H1 (cell line): ENCODE measurements at regions not wholly inside any gene's neighbourhood (a gene's known extent, or its start where the extent isn't known, plus 50 kb on each side); places are given as distances from the start of the nearest gene placed in this dataset.

Experiments
- CTCF ChIA-PET: fragments of 300-600 bp; sonication (Branson Sonifier 250); formaldehyde crosslinking; loops from one replicate; lab custom pipeline; 2021; ENCODE audit not compliant: partially characterized antibody; lab: Charles Lee
- POLR2A ChIA-PET: fragments of 300-600 bp; sonication (Branson Sonifier 250); formaldehyde crosslinking; loops from one replicate; lab custom pipeline; 2021; ENCODE audit warnings: inconsistent platforms; ENCODE audit not compliant: partially characterized antibody; lab: Charles Lee
- DNase-seq, 2 experiments: peaks; one replicate each; pipeline versions ENCODE4 v3.0.0 to v3.0.0-alpha.2; 2010 to 2022; ENCODE audit warnings: low spot score in 2 of 2, low read depth in 1 of 2, mixed read lengths in 1 of 2
- FAIRE-seq: peaks from 2 replicates; lab custom pipeline; 2011; peaks lifted over from hg19 to GRCh38; lab: Jason Lieb, UNC
- H2AFZ ChIP-seq: 2 replicates; pipeline ENCODE4 v1.8.1; 2012; ENCODE audit warnings: low read length, inconsistent platforms
- H2AK5ac ChIP-seq: 2 replicates; pipeline ENCODE4 v1.6.1; 2013; ENCODE audit warnings: low read depth, low read length
- H2BK120ac ChIP-seq: replicated peaks from 2 replicates; pipeline ENCODE3; 2013; ENCODE audit warnings: low read depth, low read length, inconsistent platforms
- H2BK12ac ChIP-seq: 2 replicates; pipeline ENCODE4 v1.6.1; 2013; ENCODE audit warnings: low read depth, low read length
- H2BK15ac ChIP-seq: 2 replicates; pipeline ENCODE4 v1.6.1; 2013; ENCODE audit warnings: low read length
- H2BK20ac ChIP-seq: 2 replicates; pipeline ENCODE4 v1.6.1; 2013; ENCODE audit warnings: low read length
- H2BK5ac ChIP-seq: 2 replicates; pipeline ENCODE4 v1.6.1; 2013; ENCODE audit warnings: low read depth, low read length
- H3K14ac ChIP-seq: 2 replicates; pipeline ENCODE4 v1.6.1; 2013; ENCODE audit warnings: inconsistent platforms; ENCODE audit not compliant: insufficient read length
- H3K18ac ChIP-seq: 2 replicates; pipeline ENCODE4 v1.6.1; 2013; ENCODE audit warnings: low read length; ENCODE audit errors: extremely low read depth
- H3K23ac ChIP-seq: 2 replicates; pipeline ENCODE4 v1.6.1; 2013; ENCODE audit warnings: inconsistent platforms; ENCODE audit not compliant: insufficient read length
- H3K23me2 ChIP-seq: 2 replicates; pipeline ENCODE4 v1.6.1; 2013; ENCODE audit warnings: low read depth, low read length
- H3K27ac ChIP-seq: 2 replicates; pipeline ENCODE4 v1.6.1; 2011; ENCODE audit warnings: low read depth, low read length, inconsistent platforms
- H3K27me3 ChIP-seq, 4 experiments: replicated peaks in 1 of 4; 1 replicate in 1 of 4; 2 replicates in 3 of 4; pipeline versions ENCODE4 v1.6.1 to v1.8.1; 2011 to 2013; ENCODE audit warnings: low read length in 3 of 4, mild to moderate bottlenecking in 3 of 4, inconsistent platforms in 2 of 4, mixed read lengths in 2 of 4, moderate library complexity in 1 of 4; ENCODE audit not compliant: control insufficient read depth in 3 of 4, insufficient read depth in 3 of 4; ENCODE audit errors: extremely low read depth in 1 of 4
- H3K36me3 ChIP-seq, 4 experiments: 2 replicates each; pipeline versions ENCODE4 v1.6.1 to v1.8.1; 2011 to 2013; ENCODE audit warnings: mild to moderate bottlenecking in 4 of 4, low read length in 3 of 4, moderate library complexity in 2 of 4, control low read depth in 1 of 4, inconsistent platforms in 1 of 4; ENCODE audit not compliant: insufficient read depth in 4 of 4, control insufficient read depth in 2 of 4
- H3K4ac ChIP-seq: replicated peaks from 2 replicates; pipeline ENCODE3; 2013; ENCODE audit warnings: low read length, low read depth, mixed read lengths, inconsistent platforms; ENCODE audit not compliant: insufficient read length
- H3K4me1 ChIP-seq, 4 experiments: replicated peaks in 1 of 4; 1 replicate in 1 of 4; 2 replicates in 3 of 4; pipeline versions ENCODE4 v1.6.1 to v1.8.1; 2011 to 2013; ENCODE audit warnings: low read length in 3 of 4, inconsistent platforms in 2 of 4, mixed read lengths in 1 of 4; ENCODE audit not compliant: insufficient read depth in 4 of 4, control insufficient read depth in 3 of 4
- H3K4me2 ChIP-seq, 2 experiments: 2 replicates each; pipeline versions ENCODE4 v1.6.1 to v1.8.1; 2011 to 2013; ENCODE audit warnings: low read depth in 2 of 2, low read length in 2 of 2, control low read depth in 1 of 2, inconsistent platforms in 1 of 2, mild to moderate bottlenecking in 1 of 2; ENCODE audit not compliant: insufficient read depth in 1 of 2
- H3K4me3 ChIP-seq, 4 experiments: fragments of 200-600, 300-600 bp in 1 of 4; sonication (generic), shearing (Covaris generic), sonication (Bioruptor Twin) in 1 of 4; 2 replicates each; pipeline versions ENCODE4 v1.5.1 to v1.8.1; 2011 to 2016; ENCODE audit warnings: low read length in 4 of 4, low read depth in 3 of 4, control low read depth in 2 of 4, inconsistent platforms in 2 of 4, mild to moderate bottlenecking in 2 of 4, mixed read lengths in 1 of 4, moderate library complexity in 1 of 4; ENCODE audit not compliant: insufficient read depth in 2 of 4; ENCODE audit errors: extremely low read depth in 1 of 4
- H3K56ac ChIP-seq: replicated peaks from 2 replicates; pipeline ENCODE3; 2013; ENCODE audit warnings: low read depth, mild to moderate bottlenecking, mixed read lengths, low read length, inconsistent platforms; ENCODE audit not compliant: insufficient read length
- H3K79me1 ChIP-seq: 2 replicates; pipeline ENCODE4 v1.6.1; 2013; ENCODE audit warnings: low read depth, low read length, control low read depth
- H3K79me2 ChIP-seq, 2 experiments: 2 replicates each; pipeline versions ENCODE4 v1.6.1 to v1.8.1; 2012 to 2013; ENCODE audit warnings: low read length in 2 of 2, mild to moderate bottlenecking in 2 of 2, inconsistent platforms in 1 of 2; ENCODE audit not compliant: insufficient read depth in 2 of 2, control insufficient read depth in 1 of 2
- H3K9ac ChIP-seq, 4 experiments: replicated peaks in 1 of 4; 1 replicate in 1 of 4; 2 replicates in 3 of 4; pipeline versions ENCODE4 v1.6.1 to v1.8.1; 2011 to 2013; ENCODE audit warnings: low read depth in 3 of 4, low read length in 3 of 4, control low read depth in 2 of 4, mild to moderate bottlenecking in 2 of 4, moderate library complexity in 2 of 4, inconsistent platforms in 1 of 4; ENCODE audit errors: extremely low read depth in 1 of 4
- H3K9me3 ChIP-seq, 2 experiments: 2 replicates each; pipeline versions ENCODE4 v1.6.1 to v1.8.1; 2012 to 2013; ENCODE audit warnings: mild to moderate bottlenecking in 2 of 2, moderate library complexity in 2 of 2, control low read depth in 1 of 2, inconsistent platforms in 1 of 2, low read depth in 1 of 2, low read length in 1 of 2, mixed read lengths in 1 of 2; ENCODE audit not compliant: insufficient read depth in 2 of 2
- H4K20me1 ChIP-seq, 2 experiments: replicated peaks in 1 of 2; 2 replicates each; pipeline versions ENCODE3 to v1.8.1; 2011 to 2013; ENCODE audit warnings: inconsistent platforms in 2 of 2, low read length in 2 of 2, mild to moderate bottlenecking in 1 of 2; ENCODE audit not compliant: insufficient read depth in 2 of 2, control insufficient read depth in 1 of 2
- H4K5ac ChIP-seq: 2 replicates; pipeline ENCODE4 v1.6.1; 2013; ENCODE audit warnings: low read length, low read depth, mixed read lengths, inconsistent platforms; ENCODE audit not compliant: insufficient read length
- H4K8ac ChIP-seq: 2 replicates; pipeline ENCODE4 v1.8.0; 2013; ENCODE audit warnings: mild to moderate bottlenecking, moderate library complexity, low read length, inconsistent platforms; ENCODE audit not compliant: insufficient read depth; ENCODE audit errors: extremely low read depth
- H4K91ac ChIP-seq: replicated peaks from 2 replicates; pipeline ENCODE3; 2013; ENCODE audit warnings: low read length, mixed read lengths, inconsistent platforms; ENCODE audit not compliant: insufficient read length
- CREB1 ChIP-seq: IDR thresholded peaks from 2 replicates; pipeline ENCODE4 v1.6.1; 2012; ENCODE audit warnings: inconsistent platforms
- CTCF ChIP-seq, 3 experiments: IDR thresholded peaks; 1 replicate in 2 of 3; 2 replicates in 1 of 3; pipeline versions ENCODE4 v1.5.1 to v1.6.1; 2011; ENCODE audit warnings: low read length in 3 of 3, mild to moderate bottlenecking in 3 of 3, inconsistent platforms in 2 of 3, low read depth in 1 of 3, moderate library complexity in 1 of 3; ENCODE audit not compliant: insufficient read depth in 1 of 3; ENCODE audit errors: control extremely low read depth in 1 of 3
- EP300 ChIP-seq, 2 experiments: IDR thresholded peaks; 1 replicate in 1 of 2; 2 replicates in 1 of 2; pipeline ENCODE4 v1.6.1; 2011 to 2012; ENCODE audit warnings: low read depth in 2 of 2, low read length in 2 of 2, mild to moderate bottlenecking in 2 of 2, borderline replicate concordance in 1 of 2, inconsistent platforms in 1 of 2, moderate library complexity in 1 of 2
- GTF2F1 ChIP-seq: IDR thresholded peaks from 2 replicates; pipeline ENCODE4 v1.6.1; 2012; ENCODE audit warnings: low read depth, low read length, improper control_type of control experiment, borderline replicate concordance
- KDM4A ChIP-seq: IDR thresholded peaks from one replicate; pipeline ENCODE4 v1.7.1; 2012; ENCODE audit warnings: low read depth, mild to moderate bottlenecking, moderate library complexity, low read length, inconsistent platforms; ENCODE audit not compliant: severe bottlenecking
- SP4 ChIP-seq: IDR thresholded peaks from 2 replicates; pipeline ENCODE4 v1.6.1; 2012; ENCODE audit warnings: low read length, inconsistent platforms
- TAF1 ChIP-seq: IDR thresholded peaks from 2 replicates; pipeline ENCODE4 v1.6.1; 2011; ENCODE audit warnings: mild to moderate bottlenecking, low read depth, low read length
- TAF7 ChIP-seq: optimal IDR thresholded peaks from 2 replicates; pipeline ENCODE3; 2011; ENCODE audit warnings: low read depth, mild to moderate bottlenecking, inconsistent platforms, low read length, moderate library complexity, borderline replicate concordance
- WGBS, 2 experiments: shearing (Covaris generic) in 1 of 2; methylation state at CpG; one replicate each; pipeline versions ENCODE4 v1.1.6 to v1.1.7; 2013 to 2015; ENCODE audit warnings: low lambda C conversion rate in 2 of 2, mixed read lengths in 2 of 2, inconsistent platforms in 1 of 2, low coverage in 1 of 2, missing lambda C conversion rate in 1 of 2; ENCODE audit not compliant: insufficient replicate concordance in 2 of 2, insufficient coverage in 1 of 2, insufficient read length in 1 of 2; ENCODE audit errors: extremely low coverage in 1 of 2, missing lambda C conversion rate in 1 of 2; 5-methylcytosine and 5-hydroxymethylcytosine counted together

GRCh38 chr3:35523838-35524237 lies 115.5 kb upstream of the ARPP21 start:
- Histone ChIP-seq H3K23me2 (no peaks in the 10 kb centered on the region), H2BK20ac (no peak overlapping the region), H2AK5ac (no peak overlapping the region), H2AFZ (no peak overlapping the region), H3K4me1 (no peaks in the 10 kb centered on the region), H3K79me1 (no peaks in the 10 kb centered on the region), H2BK120ac (no peak overlapping the region), H2BK15ac (no peak overlapping the region), H4K8ac (no peak overlapping the region), H3K36me3 (no peaks in the 10 kb centered on the region), H3K4me3 (no peak overlapping the region), H3K4me2 (no peak overlapping the region), H2BK12ac (no peak overlapping the region), H3K27me3 (no peaks in the 10 kb centered on the region), H4K91ac (no peak overlapping the region), H4K20me1 (no peaks in the 10 kb centered on the region), H3K9me3 (no peaks in the 10 kb centered on the region), H3K18ac (no peak overlapping the region), H3K9ac (no peak overlapping the region), H3K23ac (no peak overlapping the region), H4K5ac (no peak overlapping the region), H3K56ac (no peak overlapping the region), H3K14ac (no peak overlapping the region), H2BK5ac (no peak overlapping the region), H3K27ac (no peak overlapping the region), H3K79me2 (no peaks in the 10 kb centered on the region), H3K4ac (no peak overlapping the region)
- FAIRE-seq (no peak), DNase-seq (no peak)
- ChIA-PET POLR2A (no interaction called here), CTCF (no interaction called here)
- WGBS, 2 experiments = 92% methylated on average over 4 of the region's 4 CpGs; no CpG with 5 or more reads in 1 of the 2 experiments
- TF ChIP-seq CTCF (IDR thresholded peaks at IDR 0.05; ENCODE audit: control extremely low read depth in 1 of 3, insufficient read depth in 1 of 3, low read depth in 1 of 3, low read length in 3 of 3) (no peak), GTF2F1 (no peak), EP300 (IDR thresholded peaks at IDR 0.05; ENCODE audit: borderline replicate concordance in 1 of 2, low read depth in 2 of 2, low read length in 2 of 2) (no peak), TAF7 (no peak), SP4 (no peak), KDM4A (no peak), CREB1 (no peak), TAF1 (no peak)
